AG20443 (cell line): ENCODE measurements at regions not wholly inside any gene's neighbourhood (a gene's known extent, or its start where the extent isn't known, plus 50 kb on each side); places are given as distances from the start of the nearest gene placed in this dataset.
"Not testable (repeated sequence)": the region's sequence is repeated elsewhere in the genome, so short reads cannot be mapped to it uniquely, and the experiment has no call there.

Experiments used
- DNase-seq: peaks from one replicate; pipeline ENCODE4 v3.0.0; 2012; ENCODE audit warnings: low spot score, mixed read lengths

- peak; percentile 22 for DNase-seq
Measured at GRCh38 chr5:163569284-163569683, 63.9 kb downstream of the MAT2B start.

GRCh38 chr5:163571744-163572143, 66.3 kb downstream of the MAT2B start:
- peak; percentile 77 for DNase-seq

GRCh38 chr5:163574472-163575440, 69.3 kb downstream of the MAT2B start:
- DNase-seq, result no peak

DNA sequence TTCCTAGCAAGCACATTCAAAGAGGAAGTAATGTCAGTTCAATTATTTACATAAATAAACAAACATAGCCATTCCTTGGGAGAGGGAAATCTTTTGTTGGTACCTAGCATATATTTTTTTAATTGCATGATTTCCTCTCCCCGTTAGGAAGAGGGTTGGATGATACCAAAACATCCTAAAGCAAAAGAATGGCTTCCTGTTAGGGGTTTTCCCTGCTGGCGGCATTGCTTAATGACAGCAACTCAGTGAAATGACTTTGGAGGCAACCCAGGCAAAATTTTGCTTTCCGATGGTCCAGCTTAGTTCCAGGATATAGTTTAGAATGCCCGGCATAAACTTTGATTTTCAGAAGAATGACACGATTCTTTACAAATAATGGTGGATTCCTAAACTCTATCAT, 73.2 kb downstream of the MAT2B start:
- no peak for DNase-seq

DNA sequence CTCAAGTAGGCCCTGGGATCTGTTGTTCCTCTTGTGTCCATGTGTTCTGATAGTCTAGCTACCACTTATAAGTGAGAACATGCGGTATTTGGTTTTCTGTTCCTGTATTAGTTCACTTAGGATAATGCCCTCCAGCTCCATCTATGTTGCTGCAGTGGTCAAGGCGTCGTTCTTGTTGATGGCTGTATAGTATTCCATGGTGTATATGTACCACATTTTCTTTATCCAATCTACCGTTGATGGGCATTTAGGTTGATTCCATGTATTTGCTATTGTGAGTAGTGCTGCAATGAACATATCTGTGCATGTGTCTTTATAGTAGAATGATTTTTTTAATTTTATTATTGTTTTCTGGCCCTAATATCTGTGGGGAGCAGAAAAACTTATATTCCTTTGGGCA, 74.3 kb downstream of the MAT2B start:
- DNase-seq, result no peak

DNA sequence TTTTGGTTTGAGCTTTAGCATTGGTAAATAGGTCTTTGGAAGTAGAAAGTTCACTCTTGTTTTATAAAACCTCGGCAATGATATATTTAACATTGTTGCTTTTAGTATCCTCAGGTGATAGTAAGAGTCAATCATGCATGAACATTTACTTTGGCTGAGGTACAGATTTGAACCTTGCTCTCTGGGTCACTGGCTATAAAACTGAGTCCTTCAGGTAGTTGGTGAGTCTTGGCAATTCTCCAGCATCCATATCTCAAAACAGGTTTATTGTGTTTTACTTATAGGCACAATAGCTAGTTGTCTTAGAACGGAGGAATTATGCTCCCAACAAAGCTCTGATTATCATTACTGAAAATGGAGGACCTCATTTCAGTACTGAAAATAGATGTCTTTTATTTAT, 75.1 kb downstream of the MAT2B start:
- no peak for DNase-seq

DNA sequence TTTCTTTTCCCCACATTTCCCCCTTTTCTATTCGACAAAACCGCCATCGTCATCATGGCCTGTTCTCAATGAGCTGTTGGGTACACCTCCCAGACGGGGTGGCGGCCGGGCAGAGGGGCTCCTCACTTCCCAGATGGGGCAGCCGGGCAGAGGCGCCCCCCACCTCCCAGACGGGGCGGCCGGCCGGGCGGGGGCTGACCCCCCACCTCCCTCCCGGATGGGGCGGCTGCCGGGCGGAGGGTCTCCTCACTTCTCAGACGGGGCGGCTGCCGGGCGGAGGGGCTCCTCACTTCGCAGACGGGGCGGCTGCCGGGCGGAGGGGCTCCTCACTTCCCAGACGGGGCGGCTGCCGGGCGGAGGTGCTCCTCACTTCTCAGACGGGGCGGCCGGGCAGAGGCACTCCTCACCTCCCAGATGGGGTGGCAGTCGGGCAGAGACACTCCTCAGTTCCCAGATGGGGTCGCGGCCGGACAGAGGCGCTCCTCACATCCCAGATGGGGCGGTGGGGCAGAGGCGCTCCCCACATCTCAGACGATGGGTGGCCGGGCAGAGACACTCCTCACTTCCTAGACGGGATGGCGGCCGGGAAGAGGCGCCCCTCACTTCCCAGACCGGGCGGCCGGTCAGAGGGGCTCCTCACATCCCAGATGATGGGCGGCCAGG, 78.2 kb downstream of the MAT2B start:
- not testable (repeated sequence) for DNase-seq

- peak; percentile 72 for DNase-seq
Measured at GRCh38 chr5:163585206-163585605, 79.8 kb downstream of the MAT2B start.

DNA sequence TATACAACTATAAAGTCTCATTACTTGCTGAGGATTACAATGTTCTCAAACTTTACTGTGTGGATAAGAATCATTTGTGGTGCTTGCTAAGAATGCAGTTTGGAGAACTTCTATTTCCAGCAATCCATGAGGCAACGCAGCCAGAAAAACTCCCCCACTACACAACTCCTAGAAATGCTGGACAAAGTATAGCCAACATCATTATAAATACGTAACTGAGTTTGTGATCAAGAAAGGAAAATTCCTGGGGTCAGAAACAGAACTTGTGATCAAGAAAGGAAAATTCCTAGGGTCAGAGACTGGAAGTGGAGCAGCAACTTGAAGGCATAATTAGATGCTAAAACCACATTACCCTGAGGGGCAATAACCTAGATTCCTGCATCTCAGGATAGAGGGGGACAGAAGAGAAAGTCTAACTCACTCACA, 81.1 kb downstream of the MAT2B start:
- DNase-seq, result peak; percentile 19

- no peak for DNase-seq
Measured at GRCh38 chr5:163594951-163595350, 89.5 kb downstream of the MAT2B start.

- DNase-seq, result no peak
Measured at GRCh38 chr5:163595932-163596607, 90.7 kb downstream of the MAT2B start.

DNA sequence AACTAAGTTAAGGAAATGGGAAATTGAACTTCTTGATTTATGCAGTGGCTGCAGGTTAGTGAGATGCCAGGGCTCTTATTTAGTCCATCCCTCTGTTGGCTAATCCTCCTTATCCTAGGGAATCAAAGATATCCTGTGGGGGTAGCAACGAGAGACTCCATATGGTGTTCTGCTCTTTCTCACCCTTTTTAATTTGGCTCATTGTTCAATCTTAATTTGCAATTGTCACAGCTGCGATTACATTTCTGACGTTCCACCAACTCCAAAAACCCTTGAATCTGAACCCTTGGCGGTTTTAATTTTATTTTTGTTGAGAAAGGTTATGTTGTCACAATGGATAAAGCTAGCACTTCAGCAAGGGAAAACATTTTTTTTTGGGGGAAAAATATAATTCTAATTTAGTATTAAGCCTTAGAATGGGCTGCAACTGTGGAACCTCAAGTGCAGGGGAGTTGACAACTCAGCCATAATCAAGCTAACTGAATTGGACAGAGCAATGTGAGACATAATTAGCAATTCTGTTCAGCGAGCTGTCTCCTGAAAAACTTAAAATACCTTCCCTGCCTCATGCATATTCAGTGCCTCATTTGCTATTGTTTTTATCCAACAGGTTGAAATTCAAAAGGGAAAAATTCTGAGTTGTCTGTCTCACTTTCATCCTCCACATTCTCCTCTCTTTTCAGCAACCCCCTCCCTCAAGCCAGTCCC, 91.3 kb downstream of the MAT2B start:
- no peak for DNase-seq

DNA sequence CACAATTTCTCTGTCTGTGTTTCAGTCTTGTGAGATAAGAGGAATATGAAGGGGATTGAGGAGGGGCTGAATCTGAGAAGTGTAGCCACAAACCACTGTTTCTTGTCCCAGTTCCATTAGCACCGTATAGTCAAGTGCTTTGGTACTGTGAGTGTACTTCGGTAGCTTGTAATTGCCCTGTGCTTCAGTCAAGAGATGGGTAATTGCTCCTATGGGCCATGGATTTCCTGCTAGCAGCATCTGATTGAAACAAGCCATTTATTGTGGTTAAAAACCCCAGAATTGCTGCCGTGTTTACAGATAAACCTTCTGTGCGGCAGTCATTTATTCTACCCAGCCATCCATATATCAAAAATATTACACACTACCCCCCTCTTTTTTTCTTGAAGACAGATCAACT, 98.6 kb downstream of the MAT2B start:
- no peak for DNase-seq

DNA sequence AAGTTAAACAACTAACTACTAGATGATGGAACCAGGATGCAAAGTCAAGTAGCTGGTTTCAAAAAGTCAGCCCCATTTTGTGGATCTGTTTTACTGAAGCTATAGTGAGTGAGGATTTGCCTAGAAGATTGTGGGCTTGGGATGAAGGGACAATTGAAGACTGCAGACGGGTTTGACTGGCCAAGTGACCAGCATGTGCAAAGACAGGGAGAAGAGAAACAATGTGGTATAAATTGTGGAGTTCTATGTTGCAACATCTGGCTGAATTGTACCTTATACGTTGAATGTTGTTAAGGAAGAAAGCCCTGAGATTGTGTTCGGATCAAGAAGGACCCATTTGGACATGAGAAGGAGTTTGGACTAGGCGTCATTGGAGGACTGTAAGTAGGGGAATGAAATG, 101.8 kb downstream of the MAT2B start:
- no peak for DNase-seq

- no peak for DNase-seq
Measured at GRCh38 chr5:163608621-163609020, 103.2 kb downstream of the MAT2B start.

DNA sequence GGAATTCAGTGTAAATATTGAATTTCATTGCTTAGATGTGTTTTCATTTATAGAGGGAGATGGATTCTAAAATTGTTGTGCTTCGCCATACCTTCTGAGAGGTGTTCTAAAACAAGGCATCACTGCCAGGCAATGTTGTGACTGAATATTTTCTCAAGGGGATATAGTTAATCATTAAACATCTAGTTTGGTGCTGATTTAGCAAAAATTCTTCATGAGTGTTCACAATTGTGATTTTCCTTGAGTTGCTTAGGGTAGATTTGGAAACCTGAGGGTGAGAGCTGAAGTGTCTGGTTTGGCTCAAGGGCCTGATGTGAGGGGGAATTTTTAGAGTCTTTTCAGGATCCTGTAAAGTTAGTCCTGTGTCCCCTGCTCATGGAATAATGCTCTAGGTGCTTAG, 104.5 kb downstream of the MAT2B start:
- no peak for DNase-seq

- DNase-seq, result no peak
Measured at GRCh38 chr5:163612358-163613149, 107.1 kb downstream of the MAT2B start.

GRCh38 chr5:163613150-163613442, 107.7 kb downstream of the MAT2B start:
- DNase-seq, result no peak

DNA sequence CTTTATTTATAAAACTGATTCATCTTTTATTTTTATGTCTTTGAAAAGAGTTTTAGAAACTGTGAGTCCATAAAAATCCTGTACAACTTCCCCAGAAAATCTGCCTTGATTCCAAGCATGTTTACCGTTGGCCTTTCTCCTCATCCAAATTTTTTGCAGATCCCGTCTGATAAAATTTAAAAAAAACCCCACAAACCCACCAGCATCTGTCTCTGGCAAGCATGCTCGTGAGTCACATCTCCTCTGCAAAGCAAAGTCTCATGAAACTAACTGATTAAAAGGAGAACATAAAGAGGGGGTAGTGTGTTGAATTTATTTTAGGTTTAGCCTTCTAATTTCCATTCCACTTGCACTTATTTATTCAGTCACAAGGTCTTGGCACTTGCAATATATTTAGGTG, 109.4 kb downstream of the MAT2B start:
- DNase-seq, result no peak

DNA sequence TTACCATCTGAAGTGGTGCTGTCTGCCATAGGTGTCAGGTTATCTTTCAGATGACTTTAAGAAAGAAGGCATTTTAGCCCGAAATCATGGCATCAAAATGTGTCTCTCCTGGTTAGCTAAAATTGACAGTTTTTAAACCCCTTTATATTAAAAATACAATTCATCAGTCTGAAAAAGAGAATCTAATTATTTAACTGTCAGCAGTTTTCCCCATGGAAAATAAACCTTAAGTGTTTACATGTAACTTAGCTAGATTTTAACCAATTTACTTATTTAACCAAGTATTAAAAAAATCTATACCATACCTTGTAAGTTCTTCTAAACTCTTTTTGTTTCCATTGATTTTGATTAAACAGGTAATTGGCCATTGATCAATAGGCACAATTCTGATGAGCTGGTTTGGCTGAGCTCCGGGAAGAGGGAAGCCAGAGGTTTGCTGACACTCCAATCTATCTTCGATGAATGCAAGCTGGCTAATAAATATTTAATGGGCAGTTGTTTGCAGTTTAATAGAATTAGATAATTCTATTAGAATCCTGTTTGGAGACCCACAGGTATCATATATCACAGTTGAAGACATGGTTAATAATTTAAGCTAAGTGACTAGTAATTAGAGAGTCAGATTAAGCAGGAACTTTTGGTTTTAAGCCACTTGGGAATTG, 114.0 kb downstream of the MAT2B start:
- DNase-seq, result no peak

GRCh38 chr5:163619951-163620350, 114.5 kb downstream of the MAT2B start:
- DNase-seq, result no peak
